NCI-H1436 treated with DMSO at 0.1 percent for 48 hours (cell line): ENCODE measurements at regions not wholly inside any gene's neighbourhood (a gene's known extent, or its start where the extent isn't known, plus 50 kb on each side); places are given as distances from the start of the nearest gene placed in this dataset.
"Not testable (repeated sequence)": the region's sequence is repeated elsewhere in the genome, so short reads cannot be mapped to it uniquely, and the experiment has no call there.

Experiments used
- DNase-seq: peaks from one replicate; lab custom pipeline; 2025; lab: John Stamatoyannopoulos, UW

GRCh38 chr15:79756365-79756764 lies 140.4 kb downstream of the MTHFS start:
- DNase-seq = no peak

GRCh38 chr15:79765081-79765480 lies 131.7 kb downstream of the MTHFS start:
- no peak for DNase-seq

- DNase-seq = no peak
Measured at GRCh38 chr15:79769069-79769481, 127.7 kb downstream of the MTHFS start.

GRCh38 chr15:79769933-79770759 lies 126.7 kb downstream of the MTHFS start:
- DNase-seq = no peak

- no peak for DNase-seq
Measured at GRCh38 chr15:79773128-79773527, 123.7 kb downstream of the MTHFS start.

- no peak for DNase-seq
Measured at GRCh38 chr15:79775821-79776220, 121.0 kb downstream of the MTHFS start.

- no peak for DNase-seq
Measured at GRCh38 chr15:79777916-79778315, 118.9 kb downstream of the MTHFS start.

- no peak for DNase-seq
Measured at GRCh38 chr15:79778378-79778990, 118.3 kb downstream of the MTHFS start.

GRCh38 chr15:79779746-79780145 lies 117.1 kb downstream of the MTHFS start:
- no peak for DNase-seq

GRCh38 chr15:79782307-79782706 lies 114.5 kb downstream of the MTHFS start:
- not testable (repeated sequence) for DNase-seq
